WTC11 (cell line): ENCODE measurements at regions not wholly inside any gene's neighbourhood (a gene's known extent, or its start where the extent isn't known, plus 50 kb on each side); places are given as distances from the start of the nearest gene placed in this dataset.

Source experiments
- ATAC-seq: fragments of 200-7000 bp; cut with Tn5 transposase; 2 replicates; pipeline ENCODE4 v1.10.0; 2021; ENCODE audit warnings: mild to moderate bottlenecking, moderate library complexity
- CTCF ChIA-PET: fragments of 300-600 bp; sonication (Branson Sonifier 250); formaldehyde crosslinking; loops from one replicate; lab custom pipeline; 2021; ENCODE audit warnings: antibody characterized with exemption; lab: Charles Lee
- POLR2A ChIA-PET: fragments of 350-600 bp; sonication (Branson Sonifier 250); formaldehyde crosslinking; loops from one replicate; lab custom pipeline; 2021; ENCODE audit warnings: antibody characterized with exemption; lab: Charles Lee
- DNase-seq: peaks from one replicate; pipeline ENCODE4 v3.0.0; 2021; ENCODE audit warnings: low spot score
- H3K27ac Mint-ChIP-seq: 2 replicates; pipeline ENCODE4 v1.8.0; 2021; ENCODE audit warnings: mixed read lengths
- H3K27me3 Mint-ChIP-seq: 2 replicates; pipeline ENCODE4 v1.8.0; 2021; ENCODE audit warnings: low read depth, mild to moderate bottlenecking, moderate library complexity, mixed read lengths
- H3K36me3 Mint-ChIP-seq: 2 replicates; pipeline ENCODE4 v1.8.0; 2021; ENCODE audit warnings: mixed read lengths
- H3K4me1 Mint-ChIP-seq: 2 replicates; pipeline ENCODE4 v1.8.0; 2022; ENCODE audit warnings: mixed read lengths
- H3K4me3 Mint-ChIP-seq: 2 replicates; pipeline ENCODE4 v1.8.0; 2021; ENCODE audit warnings: mild to moderate bottlenecking, moderate library complexity, mixed read lengths
- H3K9me3 Mint-ChIP-seq: 2 replicates; pipeline ENCODE4 v1.8.0; 2021; ENCODE audit warnings: mixed read lengths
- AR ChIP-seq: fragments of 250-450 bp; sonication (Bioruptor Pico); IDR thresholded peaks from 2 replicates; pipeline ENCODE4 v1.9.0; 2021; ENCODE audit warnings: mild to moderate bottlenecking
- CREB1 ChIP-seq: sonication (generic); formaldehyde crosslinking; IDR thresholded peaks from 2 replicates; pipeline ENCODE4 v1.8.0; 2023; ENCODE audit warnings: mild to moderate bottlenecking, missing genetic modification reagents
- FOXP1 ChIP-seq: sonication (generic); formaldehyde crosslinking; IDR thresholded peaks from 2 replicates; pipeline ENCODE4 v1.8.0; 2022; ENCODE audit warnings: missing genetic modification reagents, mild to moderate bottlenecking, moderate library complexity, borderline replicate concordance
- IRF1 ChIP-seq: sonication (generic); formaldehyde crosslinking; IDR thresholded peaks from 2 replicates; pipeline ENCODE4 v1.8.0; 2023; ENCODE audit warnings: missing genetic modification reagents
- MAX ChIP-seq: sonication (generic); formaldehyde crosslinking; IDR thresholded peaks from 2 replicates; pipeline ENCODE4 v1.8.0; 2022; ENCODE audit warnings: mild to moderate bottlenecking, missing genetic modification reagents
- MLX ChIP-seq: sonication (generic); formaldehyde crosslinking; IDR thresholded peaks from 2 replicates; pipeline ENCODE4 v1.8.1; 2023; ENCODE audit warnings: mild to moderate bottlenecking, missing genetic modification reagents, moderate library complexity
- NR2C2 ChIP-seq: sonication (generic); formaldehyde crosslinking; IDR thresholded peaks from 2 replicates; pipeline ENCODE4 v1.8.0; 2022; ENCODE audit warnings: mild to moderate bottlenecking, missing genetic modification reagents
- PRDM15 ChIP-seq: sonication (generic); formaldehyde crosslinking; IDR thresholded peaks from 2 replicates; pipeline ENCODE4 v1.8.0; 2022; ENCODE audit warnings: missing genetic modification reagents
- PRRX2 ChIP-seq: fragments of 250-450 bp; sonication (Bioruptor Pico); IDR thresholded peaks from 2 replicates; pipeline ENCODE4 v1.8.0; 2021; ENCODE audit warnings: mild to moderate bottlenecking
- TCF7 ChIP-seq: sonication (generic); formaldehyde crosslinking; IDR thresholded peaks from 2 replicates; pipeline ENCODE4 v1.8.0; 2022; ENCODE audit warnings: mild to moderate bottlenecking, low read depth, missing genetic modification reagents, moderate library complexity
- ZNF219 ChIP-seq: sonication (generic); formaldehyde crosslinking; IDR thresholded peaks from 2 replicates; pipeline ENCODE4 v1.8.0; 2023; ENCODE audit warnings: missing genetic modification reagents, mild to moderate bottlenecking, borderline replicate concordance
- ZNF317 ChIP-seq: sonication (generic); formaldehyde crosslinking; IDR thresholded peaks from 2 replicates; pipeline ENCODE4 v1.8.1; 2023; ENCODE audit warnings: low read depth, mild to moderate bottlenecking, moderate library complexity, missing genetic modification reagents, borderline replicate concordance
- ZNF416 ChIP-seq: fragments of 250-450 bp; sonication (Bioruptor Pico); IDR thresholded peaks from 2 replicates; pipeline ENCODE4 v1.9.0; 2021; ENCODE audit warnings: mild to moderate bottlenecking, inconsistent platforms
- ZNF423 ChIP-seq: fragments of 250-450 bp; sonication (Bioruptor Pico); IDR thresholded peaks from 2 replicates; pipeline ENCODE4 v2.1.2; 2022; ENCODE audit warnings: mild to moderate bottlenecking, moderate library complexity

- Mint-ChIP-seq H3K4me1 (peaks cover 5% of the 10 kb centered on the region; the same call in 1 of the 2 replicates), H3K27me3 (no peaks in the 10 kb centered on the region), H3K9me3 (no peaks in the 10 kb centered on the region; the same call in 1 of the 2 replicates), H3K4me3 (no peak overlapping the region), H3K36me3 (no peaks in the 10 kb centered on the region)
- ChIA-PET POLR2A (no interaction called here), CTCF (interaction anchor here (0.8 kb wide), 1 partner anchor 678 kb away, joined by 3 read pairs; no protein-coding TSS in a partner anchor)
- DNase-seq, result no peak
- TF ChIP-seq CREB1 (CRISPR knock-in tag) (no peak), ZNF423 (CRISPR knock-in tag) (no peak), TCF7 (CRISPR knock-in tag) (no peak), PRDM15 (CRISPR knock-in tag) (no peak), MAX (CRISPR knock-in tag) (no peak), ZNF219 (no peak), MLX (CRISPR knock-in tag) (no peak), AR (CRISPR knock-in tag) (no peak), IRF1 (CRISPR knock-in tag) (no peak), NR2C2 (CRISPR knock-in tag) (no peak), PRRX2 (CRISPR knock-in tag) (no peak), ZNF317 (CRISPR knock-in tag) (no peak)
- TF ChIP-seq, all 79 proteins: peak for 0
- no peak overlapping the region for H3K27ac Mint-ChIP-seq
- ATAC-seq, result 0 out of 2 replicates have a peak, but pooled peaks have one; percentile 18
These were observed 373.7 kb downstream of the METTL15 start for GRCh38 chr11:28481616-28482480.

GRCh38 chr11:28480406-28480805, 372.2 kb downstream of the METTL15 start:
- H3K36me3 Mint-ChIP-seq, result no peaks in the 10 kb centered on the region
- no peak overlapping the region for H3K27ac Mint-ChIP-seq
- H3K9me3 Mint-ChIP-seq, result peaks cover 4% of the 10 kb centered on the region; the same call in 1 of the 2 replicates
- no peaks in the 10 kb centered on the region for H3K27me3 Mint-ChIP-seq
- DNase-seq, result no peak
- peaks cover 13% of the 10 kb centered on the region for H3K4me1 Mint-ChIP-seq
- CTCF ChIA-PET, result no interaction called here
- POLR2A ChIA-PET, result no interaction called here
- H3K4me3 Mint-ChIP-seq, result no peak overlapping the region
- ATAC-seq, result no peak
- TF ChIP-seq FOXP1 (CRISPR knock-in tag) (no peak), ZNF416 (no peak)
